Ovary (tissue), 7 donors: ENCODE measurements at regions not wholly inside any gene's neighbourhood (a gene's known extent, or its start where the extent isn't known, plus 50 kb on each side); places are given as distances from the start of the nearest gene placed in this dataset.

Experiments
- DNase-seq, 5 donors: peaks; one replicate each; pipeline ENCODE4 v3.0.0-alpha.2; 2019 to 2020
- H3K27ac ChIP-seq, 2 donors: fragments of 200-600 bp; one replicate each; pipeline versions ENCODE4 v1.5.1 to v1.8.0; 2019 to 2022
- H3K27me3 ChIP-seq: fragments of 200-600 bp; one replicate; pipeline ENCODE4 v1.8.0; 2022
- H3K36me3 ChIP-seq: fragments of 200-600 bp; sonication (generic); one replicate; pipeline ENCODE4 v1.5.1; 2019
- H3K4me1 ChIP-seq: one replicate; pipeline ENCODE4 v1.8.1; 2013; ENCODE audit warnings: mild to moderate bottlenecking, moderate library complexity; ENCODE audit not compliant: insufficient read depth
- H3K4me3 ChIP-seq: fragments of 200-600 bp; sonication (generic); one replicate; pipeline ENCODE4 v1.5.1; 2017
- H3K9me3 ChIP-seq, 2 donors: fragments of 200-600 bp in 1 of 2; sonication (generic) in 1 of 2; one replicate each; pipeline versions ENCODE4 v1.5.1 to v1.8.1; 2013 to 2019; ENCODE audit warnings: mild to moderate bottlenecking in 1 of 2, moderate library complexity in 1 of 2
- CTCF ChIP-seq, 3 donors: fragments of 450-650 bp in 2 of 3; fragments of 200-600 bp in 1 of 3; IDR thresholded peaks; one replicate each; pipeline versions ENCODE4 v1.5.1 to v1.8.0; 2016 to 2022; ENCODE audit warnings: antibody characterized with exemption in 3 of 3, mild to moderate bottlenecking in 1 of 3
- EP300 ChIP-seq: sonication (generic); formaldehyde crosslinking; IDR thresholded peaks from one replicate; pipeline ENCODE4 v1.6.1; 2017; ENCODE audit warnings: antibody characterized with exemption
- POLR2A ChIP-seq: fragments of 450-650 bp; IDR thresholded peaks from one replicate; pipeline ENCODE4 v1.6.1; 2017; ENCODE audit warnings: antibody characterized with exemption, mild to moderate bottlenecking, moderate library complexity
- WGBS, 3 donors: extraction: QIAGEN DNeasy Blood & Tissue Kit in 1 of 3; methylation state at CpG; one replicate each; pipeline versions ENCODE4 v1.1.5 to v1.1.7; 2013 to 2017; 5-methylcytosine and 5-hydroxymethylcytosine counted together
- intact Hi-C, 4 donors: fragments of 100-400 bp; cut with DNase I; formaldehyde crosslinking; loops; one replicate each; pipeline versions ENCODE4 v1.11.0 to v1.15.1; 2022 to 2023
- donor health status: DM: no; HTN: no; CAD: no; lungs with moderate emphysema.
- donor health status: DM: no; HTN: no; CAD: no.
- donor health status: Bipolar disorder and iron deficiency.
- donor health status: DM: no; HTN: no; CAD: no.
- donor health status: DM: yes; HTN: yes; CAD: no.

- intact Hi-C loops: no loop called here
- Histone ChIP-seq H3K4me1 (no peaks in the 10 kb centered on the region), H3K4me3 (no peak overlapping the region), H3K36me3 (no peaks in the 10 kb centered on the region), H3K27ac (no peak overlapping the region), H3K27me3 (no peaks in the 10 kb centered on the region), H3K9me3 (no peaks in the 10 kb centered on the region)
- TF ChIP-seq POLR2A: no peak
- no peak for TF ChIP-seq CTCF (IDR thresholded peaks at IDR 0.05)
- no peak for TF ChIP-seq EP300
- DNase-seq: no peak
- WGBS, 3 donors: 8 to 21% (median 11%) methylated on average over 1 of the region's 1 CpG
Observed at GRCh38 chr11:120023120-120023519, 114.8 kb downstream of the TRIM29 start.

- Histone ChIP-seq H3K27ac (no peak overlapping the region), H3K4me1 (no peaks in the 10 kb centered on the region), H3K27me3 (no peaks in the 10 kb centered on the region), H3K4me3 (no peak overlapping the region), H3K36me3 (no peaks in the 10 kb centered on the region), H3K9me3 (no peaks in the 10 kb centered on the region)
- intact Hi-C loops: no loop called here
- WGBS, 3 donors: 76 to 83% (median 78%) methylated on average over 5 of the region's 5 CpGs
- no peak for DNase-seq
- no peak for TF ChIP-seq EP300
- TF ChIP-seq CTCF (IDR thresholded peaks at IDR 0.05): no peak
- TF ChIP-seq POLR2A: no peak
Observed at GRCh38 chr11:120022617-120023016, 115.3 kb downstream of the TRIM29 start.

GRCh38 chr11:120021978-120022377 lies 115.9 kb downstream of the TRIM29 start:
- Histone ChIP-seq H3K27me3 (no peaks in the 10 kb centered on the region), H3K4me3 (no peak overlapping the region), H3K36me3 (no peaks in the 10 kb centered on the region), H3K27ac (no peak overlapping the region), H3K4me1 (no peaks in the 10 kb centered on the region), H3K9me3 (no peaks in the 10 kb centered on the region)
- 86 to 88% (median 87%) methylated on average over 5 of the region's 5 CpGs for WGBS, 3 donors
- intact Hi-C loops: no loop called here
- TF ChIP-seq CTCF (IDR thresholded peaks at IDR 0.05): no peak
- TF ChIP-seq EP300: no peak
- no peak for TF ChIP-seq POLR2A
- no peak for DNase-seq

- no peak overlapping the region for H3K27ac ChIP-seq
- no peaks in the 10 kb centered on the region for H3K4me1 ChIP-seq
- TF ChIP-seq POLR2A: no peak
- intact Hi-C loops: no loop called here
- WGBS, 3 donors: 81 to 91% (median 83%) methylated on average over 7 of the region's 7 CpGs
- H3K36me3 ChIP-seq: no peaks in the 10 kb centered on the region
- H3K4me3 ChIP-seq: no peak overlapping the region
- H3K27me3 ChIP-seq: no peaks in the 10 kb centered on the region
- no peak for DNase-seq
- no peaks in the 10 kb centered on the region for H3K9me3 ChIP-seq
Observed at GRCh38 chr11:120021391-120021953, 116.4 kb downstream of the TRIM29 start.

- no peak overlapping the region for H3K27ac ChIP-seq
- H3K4me3 ChIP-seq: no peak overlapping the region
- DNase-seq: no peak
- WGBS, 3 donors: 64 to 96% (median 66%) methylated on average over 2 of the region's 2 CpGs
- H3K36me3 ChIP-seq: no peaks in the 10 kb centered on the region
- intact Hi-C loops: no loop called here
- H3K4me1 ChIP-seq: no peaks in the 10 kb centered on the region
- no peak for TF ChIP-seq CTCF (IDR thresholded peaks at IDR 0.05)
- no peak for TF ChIP-seq EP300
- TF ChIP-seq POLR2A: no peak
- H3K27me3 ChIP-seq: no peaks in the 10 kb centered on the region
- no peaks in the 10 kb centered on the region for H3K9me3 ChIP-seq
Observed at GRCh38 chr11:120020981-120021380, 116.9 kb downstream of the TRIM29 start.
